GM18508 (cell line): ENCODE measurements at regions not wholly inside any gene's neighbourhood (a gene's known extent, or its start where the extent isn't known, plus 50 kb on each side); places are given as distances from the start of the nearest gene placed in this dataset.
"Not testable (repeated sequence)": the region's sequence is repeated elsewhere in the genome, so short reads cannot be mapped to it uniquely, and the experiment has no call there.

Source experiments
- ATAC-seq: cut with Tn5 transposase; IDR thresholded peaks from one replicate; pipeline ENCODE4 v1.9.1; 2021; ENCODE audit warnings: moderate number of reproducible peaks; ENCODE audit not compliant: insufficient read depth, unreplicated experiment

- ATAC-seq: no peak
Measured at GRCh38 chr15:38112406-38112805, 140.2 kb upstream of the SPRED1 start.

- ATAC-seq: no peak
Measured at GRCh38 chr15:38115121-38115520, 137.5 kb upstream of the SPRED1 start.

- ATAC-seq: no peak
Measured at GRCh38 chr15:38117781-38118180, 134.9 kb upstream of the SPRED1 start.

GRCh38 chr15:38119865-38120264 is 132.8 kb upstream of the SPRED1 start:
- ATAC-seq: not testable (repeated sequence)

- ATAC-seq: no peak
Measured at GRCh38 chr15:38127306-38127771, 125.3 kb upstream of the SPRED1 start.

- no peak for ATAC-seq
Measured at GRCh38 chr15:38128341-38128781, 124.3 kb upstream of the SPRED1 start.

- ATAC-seq: no peak
Measured at GRCh38 chr15:38128921-38129320, 123.7 kb upstream of the SPRED1 start.

- peak; percentile 42 for ATAC-seq
Measured at GRCh38 chr15:38129531-38130204, 123.0 kb upstream of the SPRED1 start.

GRCh38 chr15:38130205-38130567 is 122.5 kb upstream of the SPRED1 start:
- peak; percentile 30 for ATAC-seq

GRCh38 chr15:38130740-38131498 is 121.7 kb upstream of the SPRED1 start:
- ATAC-seq: peak; percentile 44

GRCh38 chr15:38134252-38134651 is 118.4 kb upstream of the SPRED1 start:
- no peak for ATAC-seq

GRCh38 chr15:38142195-38142594 is 110.4 kb upstream of the SPRED1 start:
- not testable (repeated sequence) for ATAC-seq

GRCh38 chr15:38144921-38145320 is 107.7 kb upstream of the SPRED1 start:
- ATAC-seq: no peak

GRCh38 chr15:38145651-38146111 is 107.0 kb upstream of the SPRED1 start:
- ATAC-seq: no peak

- ATAC-seq: no peak
Measured at GRCh38 chr15:38147246-38147645, 105.4 kb upstream of the SPRED1 start.

GRCh38 chr15:38148471-38148870 is 104.2 kb upstream of the SPRED1 start:
- no peak for ATAC-seq

GRCh38 chr15:38149315-38149714 is 103.3 kb upstream of the SPRED1 start:
- ATAC-seq: no peak

- no peak for ATAC-seq
Measured at GRCh38 chr15:38150148-38150547, 102.5 kb upstream of the SPRED1 start.

- ATAC-seq: no peak
Measured at GRCh38 chr15:38150794-38151193, 101.8 kb upstream of the SPRED1 start.

GRCh38 chr15:38153781-38154180 is 98.9 kb upstream of the SPRED1 start:
- no peak for ATAC-seq

GRCh38 chr15:38154255-38154654 is 98.4 kb upstream of the SPRED1 start:
- ATAC-seq: no peak

GRCh38 chr15:38154837-38155236 is 97.8 kb upstream of the SPRED1 start:
- no peak for ATAC-seq
